ENCODE measurements at regions not wholly inside any gene's neighbourhood (a gene's known extent, or its start where the extent isn't known, plus 50 kb on each side); places are given as distances from the start of the nearest gene placed in this dataset.
"Not testable (repeated sequence)": the region's sequence is repeated elsewhere in the genome, so short reads cannot be mapped to it uniquely, and the experiment has no call there.

DNA sequence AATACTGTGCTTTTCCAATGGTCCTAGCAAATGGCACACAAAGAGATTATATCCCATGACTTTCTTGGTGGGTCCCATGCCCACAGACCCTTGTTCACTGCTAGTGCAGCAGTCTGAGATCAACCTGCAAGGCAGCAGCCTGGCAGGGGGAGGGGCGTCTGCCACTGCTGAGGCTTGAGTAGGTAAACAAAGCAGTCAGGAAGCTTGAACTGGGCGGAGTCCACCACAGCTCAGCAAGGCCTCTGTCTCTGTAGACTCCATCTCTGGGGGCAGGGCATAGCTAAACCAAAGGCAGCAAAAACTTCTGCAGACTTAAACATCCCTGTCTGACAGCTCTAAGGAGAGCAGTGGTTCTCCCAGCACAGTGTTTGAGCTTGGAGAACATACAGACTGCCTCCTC is 82.9 kb downstream of the ZNF737 start:
- no peak overlapping the region for H3K4me3 ChIP-seq (ENCODE audit: low read depth, low read length)
- TF ChIP-seq, protein P1, sequence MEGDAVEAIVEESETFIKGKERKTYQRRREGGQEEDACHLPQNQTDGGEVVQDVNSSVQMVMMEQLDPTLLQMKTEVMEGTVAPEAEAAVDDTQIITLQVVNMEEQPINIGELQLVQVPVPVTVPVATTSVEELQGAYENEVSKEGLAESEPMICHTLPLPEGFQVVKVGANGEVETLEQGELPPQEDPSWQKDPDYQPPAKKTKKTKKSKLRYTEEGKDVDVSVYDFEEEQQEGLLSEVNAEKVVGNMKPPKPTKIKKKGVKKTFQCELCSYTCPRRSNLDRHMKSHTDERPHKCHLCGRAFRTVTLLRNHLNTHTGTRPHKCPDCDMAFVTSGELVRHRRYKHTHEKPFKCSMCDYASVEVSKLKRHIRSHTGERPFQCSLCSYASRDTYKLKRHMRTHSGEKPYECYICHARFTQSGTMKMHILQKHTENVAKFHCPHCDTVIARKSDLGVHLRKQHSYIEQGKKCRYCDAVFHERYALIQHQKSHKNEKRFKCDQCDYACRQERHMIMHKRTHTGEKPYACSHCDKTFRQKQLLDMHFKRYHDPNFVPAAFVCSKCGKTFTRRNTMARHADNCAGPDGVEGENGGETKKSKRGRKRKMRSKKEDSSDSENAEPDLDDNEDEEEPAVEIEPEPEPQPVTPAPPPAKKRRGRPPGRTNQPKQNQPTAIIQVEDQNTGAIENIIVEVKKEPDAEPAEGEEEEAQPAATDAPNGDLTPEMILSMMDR (IDR thresholded peaks at IDR 0.05; ENCODE audit: low read depth, low read length) = no peak

DNA sequence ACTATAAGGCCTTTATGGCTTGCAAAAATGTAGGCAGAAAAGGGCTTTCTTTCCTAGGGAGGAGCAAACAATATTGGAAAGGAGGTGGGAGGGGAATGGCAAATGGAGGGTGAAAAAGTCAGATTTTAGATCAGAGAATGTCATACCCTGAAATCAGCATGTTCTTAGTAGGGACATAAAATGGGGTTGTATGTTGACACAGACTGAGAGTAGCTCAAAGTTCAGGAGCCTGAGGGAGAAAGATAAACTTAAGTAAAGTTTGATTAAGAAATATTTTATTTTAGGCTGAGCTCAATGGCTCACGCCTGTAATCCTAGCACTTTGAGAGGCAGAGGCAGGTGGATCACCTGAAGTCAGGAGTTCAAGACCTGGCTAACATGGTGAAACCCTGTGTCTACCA is 83.8 kb downstream of the ZNF737 start:
- no peak overlapping the region for H3K4me3 ChIP-seq (ENCODE audit: low read depth, low read length)
- TF ChIP-seq, protein P1 (IDR thresholded peaks at IDR 0.05; ENCODE audit: low read depth, low read length) = no peak

DNA sequence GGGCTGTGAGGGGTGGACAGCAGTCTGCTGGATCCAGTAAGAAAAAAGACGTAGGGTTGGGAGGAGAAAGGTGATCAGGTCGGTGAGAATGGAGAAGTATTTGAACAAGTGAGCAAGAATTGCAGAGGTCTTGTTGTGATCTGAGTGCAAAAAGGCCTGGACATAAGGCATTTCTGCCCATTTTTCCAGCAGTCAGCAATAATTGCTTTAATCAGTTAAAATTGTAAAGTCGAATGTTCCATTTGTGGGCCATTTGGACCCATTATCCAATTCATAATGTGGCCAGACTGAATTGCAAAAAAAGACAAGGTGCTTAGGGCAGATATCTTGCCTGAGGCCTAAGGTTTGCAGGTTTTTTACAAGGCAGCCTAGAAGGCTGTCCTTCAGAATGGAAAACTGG is 86.1 kb downstream of the ZNF737 start:
- no peak overlapping the region for H3K4me3 ChIP-seq (ENCODE audit: low read depth, low read length)
- TF ChIP-seq, protein P1 (IDR thresholded peaks at IDR 0.05; ENCODE audit: low read depth, low read length) = no peak

DNA sequence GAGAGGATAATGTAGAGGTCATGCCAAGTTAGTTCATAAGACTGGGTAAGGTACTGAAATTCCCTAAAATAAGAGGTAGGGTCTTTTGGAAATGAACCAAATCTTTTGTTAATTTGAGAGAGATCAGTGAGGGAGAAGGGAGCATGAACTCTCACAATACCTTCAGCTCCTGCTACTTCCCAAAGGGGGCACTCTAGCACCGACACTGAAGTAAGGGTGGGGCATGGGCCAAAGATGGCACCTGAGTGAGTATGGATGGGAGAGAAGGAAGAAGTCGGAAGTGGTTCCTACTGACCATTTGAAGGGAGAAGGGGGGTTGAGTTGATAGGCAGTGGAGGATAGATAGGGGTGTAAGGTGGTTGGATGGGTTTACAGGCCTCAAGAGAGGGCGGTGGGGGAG is 86.6 kb downstream of the ZNF737 start:
- no peak overlapping the region for H3K4me3 ChIP-seq (ENCODE audit: low read depth, low read length)
- TF ChIP-seq, protein P1 (IDR thresholded peaks at IDR 0.05; ENCODE audit: low read depth, low read length) = no peak

DNA sequence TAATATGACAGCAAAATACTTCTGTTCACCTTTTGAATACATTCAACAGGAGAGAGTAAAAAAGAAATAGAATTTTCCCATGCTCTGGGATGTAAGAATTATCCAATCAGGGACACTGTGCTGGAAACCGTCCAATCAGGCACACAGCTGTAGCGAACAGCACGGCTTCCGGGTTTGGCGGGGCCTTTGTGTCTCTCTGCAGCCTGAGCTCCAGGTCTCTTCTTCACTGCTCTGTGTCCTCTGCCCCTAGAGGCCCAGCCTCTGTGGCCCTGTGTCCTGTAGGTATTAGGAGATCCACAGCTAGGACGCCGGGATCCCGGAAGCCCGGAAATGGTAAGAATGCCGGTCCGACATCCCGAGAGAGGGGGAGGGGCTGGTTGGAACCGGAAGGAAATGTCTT is 92.7 kb downstream of the ZNF737 start:
- TF ChIP-seq, protein P1 (IDR thresholded peaks at IDR 0.05; ENCODE audit: low read depth, low read length) = no peak
- no peak overlapping the region for H3K4me3 ChIP-seq (ENCODE audit: low read depth, low read length)

DNA sequence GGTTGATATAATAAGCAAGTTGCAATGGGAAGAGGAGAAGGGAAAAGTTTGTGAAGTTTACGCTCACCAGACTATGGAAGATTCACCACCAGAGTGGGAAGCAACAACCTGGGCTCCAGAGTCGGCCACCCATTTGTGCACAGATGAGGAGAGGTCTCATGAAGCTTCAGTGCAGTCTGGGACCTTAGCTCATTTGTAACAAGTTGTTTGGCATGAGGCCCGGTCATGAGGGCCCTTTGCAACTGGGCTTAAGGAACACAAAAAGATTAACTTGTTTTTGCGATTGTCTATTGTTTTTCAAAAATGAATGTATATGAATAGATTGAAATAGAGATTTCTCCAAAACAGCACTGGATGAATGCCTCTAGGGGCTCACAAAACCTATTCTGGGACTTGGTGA is 94.2 kb downstream of the ZNF737 start:
- no peak overlapping the region for H3K4me3 ChIP-seq (ENCODE audit: low read depth, low read length)
- TF ChIP-seq, protein P1 (IDR thresholded peaks at IDR 0.05; ENCODE audit: low read depth, low read length) = no peak

DNA sequence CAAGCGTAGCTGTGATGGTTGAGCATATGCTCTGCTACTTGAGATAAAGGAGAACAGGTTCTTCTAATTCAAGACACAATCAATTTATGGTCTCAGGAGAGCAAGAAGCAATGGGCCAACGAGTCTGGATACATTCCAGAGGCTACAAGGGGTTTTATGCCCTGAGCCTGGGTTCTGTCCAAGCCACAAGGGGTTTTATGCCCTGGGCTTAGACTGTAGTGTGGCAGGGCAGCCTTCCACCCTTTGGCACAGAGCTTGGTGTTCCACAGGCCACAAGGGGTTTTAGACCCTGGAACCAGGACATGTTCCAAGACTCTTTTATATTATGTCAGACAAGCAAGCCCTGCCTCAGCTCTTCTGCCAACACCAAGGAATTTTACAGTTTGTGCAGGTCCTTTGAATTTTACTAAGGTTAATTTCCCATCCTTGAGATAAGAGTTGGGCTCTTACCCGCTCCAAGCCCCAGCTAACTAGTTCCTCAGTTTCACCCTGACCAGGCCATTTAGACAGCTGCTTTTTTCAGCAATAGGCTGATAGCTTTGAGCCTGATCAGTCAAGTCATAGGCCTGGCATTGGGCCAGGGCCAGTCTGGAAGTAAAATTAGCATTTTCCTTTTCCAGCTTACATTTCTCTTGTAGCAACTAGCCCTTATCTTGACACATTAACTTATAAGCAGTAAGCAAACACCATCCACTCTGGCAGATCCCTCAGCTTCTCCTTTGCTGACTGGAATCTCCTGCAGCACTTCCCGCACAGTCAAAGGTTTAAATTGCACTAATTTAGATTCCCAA is 95.0 kb downstream of the ZNF737 start:
- H3K4me3 ChIP-seq (ENCODE audit: low read depth, low read length) = no peak overlapping the region
- TF ChIP-seq, protein P1 (IDR thresholded peaks at IDR 0.05; ENCODE audit: low read depth, low read length) = no peak

DNA sequence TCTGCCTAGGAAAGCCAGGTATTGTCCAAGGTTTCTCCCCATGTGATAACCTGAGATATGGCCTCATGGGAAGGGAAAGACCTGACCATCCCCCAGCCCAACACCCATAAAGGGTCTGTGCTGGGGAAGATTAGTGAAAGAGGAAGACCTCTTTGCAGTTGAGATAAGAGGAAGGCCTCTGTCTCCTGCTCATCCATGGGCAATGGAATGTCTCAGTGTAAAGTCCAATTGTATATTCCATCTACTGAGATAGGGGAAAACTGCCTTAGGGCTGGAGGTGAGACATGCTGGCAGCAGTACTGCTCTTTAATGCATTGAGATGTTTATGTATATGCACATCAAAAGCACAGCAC is 99.0 kb downstream of the ZNF737 start:
- not testable (repeated sequence) for H3K4me3 ChIP-seq (ENCODE audit: low read depth, low read length)

DNA sequence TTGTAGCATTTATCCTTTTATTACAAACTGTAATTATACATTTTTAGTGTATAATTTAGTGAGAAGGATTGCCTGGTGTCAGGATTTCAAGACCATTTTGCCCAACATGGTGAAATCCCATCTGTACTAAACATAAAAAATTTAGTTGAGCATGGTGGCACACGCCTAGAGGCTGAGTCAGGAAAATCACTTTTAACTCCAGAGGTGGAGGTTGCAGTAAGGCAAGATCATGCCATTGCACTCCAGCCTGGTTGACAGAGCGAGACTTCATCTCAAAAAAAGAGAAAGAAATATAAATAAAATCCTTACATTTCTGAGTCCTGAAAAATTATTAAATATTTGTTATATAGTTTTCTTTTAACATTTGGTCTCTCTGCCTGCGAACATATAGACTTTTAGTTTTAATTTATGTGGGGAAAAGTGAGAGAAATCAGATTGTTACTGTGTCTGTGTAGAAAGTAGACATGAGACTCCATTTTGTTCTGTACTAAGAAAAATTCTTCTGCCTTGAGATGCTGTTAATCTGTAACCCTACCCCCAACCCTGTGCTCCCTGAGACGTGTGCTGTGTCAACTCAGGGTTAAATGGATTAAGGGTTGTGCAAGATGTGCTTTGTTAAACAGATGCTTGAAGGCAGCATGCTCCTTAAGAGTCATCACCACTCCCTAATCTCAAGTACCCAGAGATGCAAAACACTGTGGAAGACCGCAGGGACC is 99.5 kb downstream of the ZNF737 start:
- not testable (repeated sequence) for H3K4me3 ChIP-seq (ENCODE audit: low read depth, low read length)
